Osteoblast (primary cell): ENCODE measurements at regions not wholly inside any gene's neighbourhood (a gene's known extent, or its start where the extent isn't known, plus 50 kb on each side); places are given as distances from the start of the nearest gene placed in this dataset.

Experiments
- DNase-seq: peaks from one replicate; pipeline ENCODE4 v3.0.0; 2011; ENCODE audit warnings: low spot score, mixed read lengths; ENCODE audit not compliant: insufficient read length; ENCODE audit errors: missing footprints
- H2AFZ ChIP-seq: 2 replicates; pipeline ENCODE4 v1.6.0; 2011; ENCODE audit warnings: mild to moderate bottlenecking, low read length
- H3K27ac ChIP-seq: 2 replicates; pipeline ENCODE4 v1.5.1; 2011; ENCODE audit warnings: mild to moderate bottlenecking, low read depth, low read length, moderate library complexity
- H3K27me3 ChIP-seq: 2 replicates; pipeline ENCODE4 v1.6.0; 2012; ENCODE audit warnings: mild to moderate bottlenecking, control low read depth, inconsistent platforms, low read length, moderate library complexity; ENCODE audit not compliant: insufficient read depth
- H3K36me3 ChIP-seq: 2 replicates; pipeline ENCODE4 v1.5.1; 2011; ENCODE audit warnings: mild to moderate bottlenecking, low read length, control low read depth, moderate library complexity; ENCODE audit not compliant: insufficient read depth
- H3K4me1 ChIP-seq: 2 replicates; pipeline ENCODE4 v1.5.1; 2011; ENCODE audit warnings: mild to moderate bottlenecking, low read length, control low read depth, moderate library complexity; ENCODE audit not compliant: insufficient read depth
- H3K4me2 ChIP-seq: 2 replicates; pipeline ENCODE4 v1.6.0; 2011; ENCODE audit warnings: mild to moderate bottlenecking, low read length; ENCODE audit not compliant: insufficient read depth
- H3K4me3 ChIP-seq: fragments of 200-600 bp; sonication (generic); 3 replicates; pipeline ENCODE4 v1.5.1; 2012; ENCODE audit warnings: mild to moderate bottlenecking, low read length, inconsistent platforms; ENCODE audit not compliant: insufficient read depth
- H3K79me2 ChIP-seq: 2 replicates; pipeline ENCODE4 v1.6.0; 2012; ENCODE audit warnings: mild to moderate bottlenecking, low read length, control low read depth, inconsistent platforms; ENCODE audit not compliant: insufficient read depth
- H3K9me3 ChIP-seq: 2 replicates; pipeline ENCODE4 v1.5.1; 2011; ENCODE audit warnings: low read depth, low read length, control low read depth
- H4K20me1 ChIP-seq: 2 replicates; pipeline ENCODE4 v1.6.0; 2012; ENCODE audit warnings: mild to moderate bottlenecking, low read length, control low read depth; ENCODE audit not compliant: insufficient read depth
- CTCF ChIP-seq: IDR thresholded peaks from 2 replicates; pipeline ENCODE4 v1.5.1; 2011; ENCODE audit warnings: mild to moderate bottlenecking, low read depth, low read length, moderate library complexity; ENCODE audit errors: extremely low read depth

GRCh38 chr14:97956581-97957340, 1159.6 kb downstream of the VRK1 start:
- no peak for TF ChIP-seq CTCF
- no peaks in the 10 kb centered on the region for H3K9me3 ChIP-seq
- no peak for DNase-seq

GRCh38 chr14:97959251-97959650, 1162.1 kb downstream of the VRK1 start:
- H3K36me3 ChIP-seq, result no peaks in the 10 kb centered on the region
- DNase-seq, result no peak
- H3K27me3 ChIP-seq, result no peaks in the 10 kb centered on the region
- H2AFZ ChIP-seq, result no peak overlapping the region
- no peaks in the 10 kb centered on the region for H3K79me2 ChIP-seq
- no peaks in the 10 kb centered on the region for H3K4me1 ChIP-seq
- no peak overlapping the region for H3K4me3 ChIP-seq
- no peaks in the 10 kb centered on the region for H3K9me3 ChIP-seq
- H4K20me1 ChIP-seq, result no peaks in the 10 kb centered on the region
- no peak for TF ChIP-seq CTCF
- no peak overlapping the region for H3K27ac ChIP-seq
- no peak overlapping the region for H3K4me2 ChIP-seq

More at GRCh38 chr14:97956581-97957340, 1159.6 kb downstream of the VRK1 start:
- H3K27ac ChIP-seq, result no peak overlapping the region
- H3K4me1 ChIP-seq, result no peaks in the 10 kb centered on the region
- no peak overlapping the region for H3K4me3 ChIP-seq
- H3K27me3 ChIP-seq, result no peaks in the 10 kb centered on the region
- H4K20me1 ChIP-seq, result no peaks in the 10 kb centered on the region
- H3K79me2 ChIP-seq, result no peaks in the 10 kb centered on the region
- H3K36me3 ChIP-seq, result no peaks in the 10 kb centered on the region
- H2AFZ ChIP-seq, result no peak overlapping the region
- no peak overlapping the region for H3K4me2 ChIP-seq

GRCh38 chr14:97960436-97960835, 1163.3 kb downstream of the VRK1 start:
- Histone ChIP-seq H4K20me1 (no peaks in the 10 kb centered on the region), H3K4me1 (no peaks in the 10 kb centered on the region), H3K36me3 (no peaks in the 10 kb centered on the region), H3K79me2 (no peaks in the 10 kb centered on the region), H3K9me3 (no peaks in the 10 kb centered on the region), H2AFZ (no peak overlapping the region), H3K4me2 (no peak overlapping the region), H3K27me3 (no peaks in the 10 kb centered on the region), H3K27ac (no peak overlapping the region), H3K4me3 (no peak overlapping the region)
- TF ChIP-seq CTCF, result no peak
- no peak for DNase-seq

- no peaks in the 10 kb centered on the region for H3K27me3 ChIP-seq
- H3K27ac ChIP-seq, result no peak overlapping the region
- no peaks in the 10 kb centered on the region for H3K9me3 ChIP-seq
- no peak overlapping the region for H3K4me2 ChIP-seq
- TF ChIP-seq CTCF, result no peak
- no peaks in the 10 kb centered on the region for H3K36me3 ChIP-seq
- no peaks in the 10 kb centered on the region for H4K20me1 ChIP-seq
- H2AFZ ChIP-seq, result no peak overlapping the region
- H3K4me3 ChIP-seq, result no peak overlapping the region
- H3K4me1 ChIP-seq, result no peaks in the 10 kb centered on the region
- no peak for DNase-seq
- no peaks in the 10 kb centered on the region for H3K79me2 ChIP-seq
Observed at GRCh38 chr14:97970222-97970621, 1173.0 kb downstream of the VRK1 start.
